NB4 (cell line): ENCODE measurements at regions not wholly inside any gene's neighbourhood (a gene's known extent, or its start where the extent isn't known, plus 50 kb on each side); places are given as distances from the start of the nearest gene placed in this dataset.

Experiments
- CTCF ChIP-seq: IDR thresholded peaks from one replicate; pipeline ENCODE4 v1.5.1; 2012; ENCODE audit warnings: low read depth, low read length
- MAX ChIP-seq: IDR thresholded peaks from 2 replicates; pipeline ENCODE4 v1.6.1; 2011; ENCODE audit warnings: low read depth, low read length

- TF ChIP-seq CTCF: no peak
- TF ChIP-seq MAX: no peak
Measured at GRCh38 chr10:53543410-53543809, 770.8 kb upstream of the MBL2 start.
